WTC11 (cell line): ENCODE measurements at regions not wholly inside any gene's neighbourhood (a gene's known extent, or its start where the extent isn't known, plus 50 kb on each side); places are given as distances from the start of the nearest gene placed in this dataset.

ENCODE experiments used
- ATAC-seq: fragments of 200-7000 bp; cut with Tn5 transposase; 2 replicates; pipeline ENCODE4 v1.10.0; 2021; ENCODE audit warnings: mild to moderate bottlenecking, moderate library complexity
- CTCF ChIA-PET: fragments of 300-600 bp; sonication (Branson Sonifier 250); formaldehyde crosslinking; loops from one replicate; lab custom pipeline; 2021; ENCODE audit warnings: antibody characterized with exemption; lab: Charles Lee
- POLR2A ChIA-PET: fragments of 350-600 bp; sonication (Branson Sonifier 250); formaldehyde crosslinking; loops from one replicate; lab custom pipeline; 2021; ENCODE audit warnings: antibody characterized with exemption; lab: Charles Lee
- DNase-seq: peaks from one replicate; pipeline ENCODE4 v3.0.0; 2021; ENCODE audit warnings: low spot score
- H3K27ac Mint-ChIP-seq: 2 replicates; pipeline ENCODE4 v1.8.0; 2021; ENCODE audit warnings: mixed read lengths
- H3K27me3 Mint-ChIP-seq: 2 replicates; pipeline ENCODE4 v1.8.0; 2021; ENCODE audit warnings: low read depth, mild to moderate bottlenecking, moderate library complexity, mixed read lengths
- H3K36me3 Mint-ChIP-seq: 2 replicates; pipeline ENCODE4 v1.8.0; 2021; ENCODE audit warnings: mixed read lengths
- H3K4me1 Mint-ChIP-seq: 2 replicates; pipeline ENCODE4 v1.8.0; 2022; ENCODE audit warnings: mixed read lengths
- H3K4me3 Mint-ChIP-seq: 2 replicates; pipeline ENCODE4 v1.8.0; 2021; ENCODE audit warnings: mild to moderate bottlenecking, moderate library complexity, mixed read lengths
- H3K9me3 Mint-ChIP-seq: 2 replicates; pipeline ENCODE4 v1.8.0; 2021; ENCODE audit warnings: mixed read lengths
- ELF4 ChIP-seq: sonication (generic); formaldehyde crosslinking; IDR thresholded peaks from 2 replicates; pipeline ENCODE4 v1.8.1; 2022; ENCODE audit warnings: low read depth, mild to moderate bottlenecking, moderate library complexity, missing genetic modification reagents
- EMX1 ChIP-seq: fragments of 250-450 bp; sonication (Bioruptor Pico); IDR thresholded peaks from 2 replicates; pipeline ENCODE4 v1.8.0; 2021; ENCODE audit warnings: mild to moderate bottlenecking
- IRF2 ChIP-seq: sonication (generic); formaldehyde crosslinking; IDR thresholded peaks from 2 replicates; pipeline ENCODE4 v1.8.0; 2022; ENCODE audit warnings: low read depth, missing genetic modification reagents, borderline replicate concordance
- JUN ChIP-seq: sonication (generic); formaldehyde crosslinking; IDR thresholded peaks from 2 replicates; pipeline ENCODE4 v1.8.0; 2023; ENCODE audit warnings: mild to moderate bottlenecking, missing genetic modification reagents
- MXD4 ChIP-seq: fragments of 250-450 bp; sonication (Bioruptor Pico); IDR thresholded peaks from 2 replicates; pipeline ENCODE4 v1.8.0; 2021; ENCODE audit warnings: mild to moderate bottlenecking, moderate library complexity, borderline replicate concordance
- MYBL2 ChIP-seq: sonication (generic); formaldehyde crosslinking; IDR thresholded peaks from 2 replicates; pipeline ENCODE4 v1.8.1; 2023; ENCODE audit warnings: mild to moderate bottlenecking, moderate library complexity, missing genetic modification reagents
- NR3C1 ChIP-seq: sonication (generic); formaldehyde crosslinking; conservative IDR thresholded peaks from 2 replicates; pipeline ENCODE4 v1.8.1; 2023; ENCODE audit warnings: low read depth, mild to moderate bottlenecking, missing genetic modification reagents
- PRRX2 ChIP-seq: fragments of 250-450 bp; sonication (Bioruptor Pico); IDR thresholded peaks from 2 replicates; pipeline ENCODE4 v1.8.0; 2021; ENCODE audit warnings: mild to moderate bottlenecking
- SOX15 ChIP-seq: fragments of 250-450 bp; sonication (Bioruptor Pico); IDR thresholded peaks from 2 replicates; pipeline ENCODE4 v1.9.0; 2021; ENCODE audit warnings: mild to moderate bottlenecking
- SP1 ChIP-seq: sonication (generic); formaldehyde crosslinking; conservative IDR thresholded peaks from 2 replicates; pipeline ENCODE4 v1.8.1; 2022; ENCODE audit warnings: missing genetic modification reagents
- TCF7 ChIP-seq: sonication (generic); formaldehyde crosslinking; IDR thresholded peaks from 2 replicates; pipeline ENCODE4 v1.8.0; 2022; ENCODE audit warnings: mild to moderate bottlenecking, low read depth, missing genetic modification reagents, moderate library complexity
- ZNF121 ChIP-seq: sonication (generic); formaldehyde crosslinking; IDR thresholded peaks from 2 replicates; pipeline ENCODE4 v1.8.0; 2023; ENCODE audit warnings: missing genetic modification reagents
- ZNF219 ChIP-seq: sonication (generic); formaldehyde crosslinking; IDR thresholded peaks from 2 replicates; pipeline ENCODE4 v1.8.0; 2023; ENCODE audit warnings: missing genetic modification reagents, mild to moderate bottlenecking, borderline replicate concordance
- ZNF263 ChIP-seq: sonication (generic); formaldehyde crosslinking; IDR thresholded peaks from 2 replicates; pipeline ENCODE4 v1.8.1; 2022; ENCODE audit warnings: low read depth, mild to moderate bottlenecking, moderate library complexity, missing genetic modification reagents
- ZNF423 ChIP-seq: fragments of 250-450 bp; sonication (Bioruptor Pico); IDR thresholded peaks from 2 replicates; pipeline ENCODE4 v2.1.2; 2022; ENCODE audit warnings: mild to moderate bottlenecking, moderate library complexity
- TF ChIP-seq, protein P1 (sequence below): sonication (generic); formaldehyde crosslinking; IDR thresholded peaks from 2 replicates; pipeline ENCODE4 v1.8.1; 2023; ENCODE audit warnings: mild to moderate bottlenecking, missing genetic modification reagents, borderline replicate concordance
- TF ChIP-seq, protein P2 (sequence below): sonication (generic); formaldehyde crosslinking; IDR thresholded peaks from 2 replicates; pipeline ENCODE4 v1.8.1; 2022; ENCODE audit warnings: missing genetic modification reagents, borderline replicate concordance
- TF ChIP-seq, protein P3 (sequence below): fragments of 250-450 bp; sonication (Bioruptor Pico); IDR thresholded peaks from 2 replicates; pipeline ENCODE4 v1.9.0; 2021; ENCODE audit warnings: mild to moderate bottlenecking
- TF ChIP-seq, protein P4 (sequence below): sonication (generic); formaldehyde crosslinking; IDR thresholded peaks from 2 replicates; pipeline ENCODE4 v1.8.0; 2023; ENCODE audit warnings: missing genetic modification reagents
- TF ChIP-seq, protein P5 (sequence below): sonication (generic); formaldehyde crosslinking; IDR thresholded peaks from 2 replicates; pipeline ENCODE4 v1.8.1; 2022; ENCODE audit warnings: low read depth, mild to moderate bottlenecking, moderate library complexity, missing genetic modification reagents, borderline replicate concordance
- TF ChIP-seq, protein P6 (sequence below): sonication (generic); formaldehyde crosslinking; IDR thresholded peaks from 2 replicates; pipeline ENCODE4 v1.8.0; 2023; ENCODE audit warnings: mild to moderate bottlenecking, missing genetic modification reagents
- TF ChIP-seq, protein P7 (sequence below): sonication (generic); formaldehyde crosslinking; IDR thresholded peaks from 2 replicates; pipeline ENCODE4 v1.8.0; 2022; ENCODE audit warnings: mild to moderate bottlenecking, missing genetic modification reagents

DNA sequence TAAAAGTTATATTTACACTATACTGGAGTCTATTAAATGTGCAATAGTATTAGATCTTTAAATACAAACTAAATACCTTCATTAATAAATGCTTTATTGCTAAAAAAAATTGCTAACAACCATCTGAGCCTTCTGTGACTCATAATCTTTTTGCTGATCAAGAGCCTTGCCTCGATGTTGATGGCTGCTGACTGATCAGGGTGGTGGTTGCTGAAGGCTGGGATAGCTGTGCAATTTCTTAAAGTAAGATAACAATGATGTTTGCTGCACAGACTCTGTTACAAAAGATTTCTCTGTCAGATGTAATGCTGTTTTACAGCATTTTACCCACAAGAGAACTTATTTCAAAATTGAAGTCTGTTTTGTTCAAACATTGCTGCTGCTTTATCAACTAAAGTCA lies 421.4 kb upstream of the CYRIA start (continued):
- TF ChIP-seq EMX1 (CRISPR knock-in tag) (no peak), JUN (CRISPR knock-in tag) (no peak), ZNF121 (CRISPR knock-in tag) (no peak), SP1 (CRISPR knock-in tag) (no peak), MYBL2 (no peak), ELF4 (CRISPR knock-in tag) (no peak), NR3C1 (CRISPR knock-in tag) (no peak)
- TF ChIP-seq, protein P1, sequence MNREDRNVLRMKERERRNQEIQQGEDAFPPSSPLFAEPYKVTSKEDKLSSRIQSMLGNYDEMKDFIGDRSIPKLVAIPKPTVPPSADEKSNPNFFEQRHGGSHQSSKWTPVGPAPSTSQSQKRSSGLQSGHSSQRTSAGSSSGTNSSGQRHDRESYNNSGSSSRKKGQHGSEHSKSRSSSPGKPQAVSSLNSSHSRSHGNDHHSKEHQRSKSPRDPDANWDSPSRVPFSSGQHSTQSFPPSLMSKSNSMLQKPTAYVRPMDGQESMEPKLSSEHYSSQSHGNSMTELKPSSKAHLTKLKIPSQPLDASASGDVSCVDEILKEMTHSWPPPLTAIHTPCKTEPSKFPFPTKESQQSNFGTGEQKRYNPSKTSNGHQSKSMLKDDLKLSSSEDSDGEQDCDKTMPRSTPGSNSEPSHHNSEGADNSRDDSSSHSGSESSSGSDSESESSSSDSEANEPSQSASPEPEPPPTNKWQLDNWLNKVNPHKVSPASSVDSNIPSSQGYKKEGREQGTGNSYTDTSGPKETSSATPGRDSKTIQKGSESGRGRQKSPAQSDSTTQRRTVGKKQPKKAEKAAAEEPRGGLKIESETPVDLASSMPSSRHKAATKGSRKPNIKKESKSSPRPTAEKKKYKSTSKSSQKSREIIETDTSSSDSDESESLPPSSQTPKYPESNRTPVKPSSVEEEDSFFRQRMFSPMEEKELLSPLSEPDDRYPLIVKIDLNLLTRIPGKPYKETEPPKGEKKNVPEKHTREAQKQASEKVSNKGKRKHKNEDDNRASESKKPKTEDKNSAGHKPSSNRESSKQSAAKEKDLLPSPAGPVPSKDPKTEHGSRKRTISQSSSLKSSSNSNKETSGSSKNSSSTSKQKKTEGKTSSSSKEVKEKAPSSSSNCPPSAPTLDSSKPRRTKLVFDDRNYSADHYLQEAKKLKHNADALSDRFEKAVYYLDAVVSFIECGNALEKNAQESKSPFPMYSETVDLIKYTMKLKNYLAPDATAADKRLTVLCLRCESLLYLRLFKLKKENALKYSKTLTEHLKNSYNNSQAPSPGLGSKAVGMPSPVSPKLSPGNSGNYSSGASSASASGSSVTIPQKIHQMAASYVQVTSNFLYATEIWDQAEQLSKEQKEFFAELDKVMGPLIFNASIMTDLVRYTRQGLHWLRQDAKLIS (CRISPR knock-in tag): no peak
- TF ChIP-seq, all 79 proteins: peak for 0

DNA sequence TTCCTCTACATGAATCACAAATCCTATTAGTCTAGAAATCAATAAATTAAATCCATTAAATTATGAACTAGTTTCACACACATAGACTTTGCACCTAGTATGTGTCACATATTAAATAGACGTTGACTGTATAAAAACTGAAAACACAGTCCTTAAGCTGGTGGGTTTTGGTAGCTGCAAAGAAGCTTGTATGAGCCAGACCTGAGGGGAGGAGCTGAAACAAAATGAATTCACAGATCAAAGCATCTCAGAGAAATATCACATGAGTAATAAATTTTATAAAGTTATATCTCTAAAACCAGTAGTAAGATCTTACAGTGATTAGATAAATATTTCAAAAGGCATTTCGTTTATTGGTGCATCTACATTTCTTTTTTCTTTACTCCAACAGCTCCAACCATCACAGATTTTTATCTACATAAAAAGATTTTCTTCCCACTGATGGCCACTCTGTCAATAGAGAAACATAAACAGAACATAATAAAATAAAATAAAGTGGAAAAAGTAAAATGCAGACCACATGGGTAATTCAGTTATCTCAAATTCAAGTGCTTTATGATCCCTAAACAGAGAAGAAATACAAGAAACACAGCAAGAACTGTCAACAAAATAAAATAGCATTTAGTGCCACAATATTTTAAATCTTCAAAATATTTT lies 420.0 kb upstream of the CYRIA start:
- CTCF ChIA-PET: no interaction called here
- Mint-ChIP-seq H3K36me3 (no peaks in the 10 kb centered on the region; the same call in 1 of the 2 replicates), H3K27me3 (no peaks in the 10 kb centered on the region), H3K27ac (no peak overlapping the region), H3K9me3 (peaks cover 10% of the 10 kb centered on the region), H3K4me1 (peaks cover 9% of the 10 kb centered on the region), H3K4me3 (no peak overlapping the region)
- POLR2A ChIA-PET: no interaction called here
- DNase-seq (no peak), ATAC-seq (no peak)
- no peak for TF ChIP-seq SOX15 (CRISPR knock-in tag)
- no peak for TF ChIP-seq ZNF263
- no peak for TF ChIP-seq PRRX2 (CRISPR knock-in tag)
- TF ChIP-seq, protein P2, sequence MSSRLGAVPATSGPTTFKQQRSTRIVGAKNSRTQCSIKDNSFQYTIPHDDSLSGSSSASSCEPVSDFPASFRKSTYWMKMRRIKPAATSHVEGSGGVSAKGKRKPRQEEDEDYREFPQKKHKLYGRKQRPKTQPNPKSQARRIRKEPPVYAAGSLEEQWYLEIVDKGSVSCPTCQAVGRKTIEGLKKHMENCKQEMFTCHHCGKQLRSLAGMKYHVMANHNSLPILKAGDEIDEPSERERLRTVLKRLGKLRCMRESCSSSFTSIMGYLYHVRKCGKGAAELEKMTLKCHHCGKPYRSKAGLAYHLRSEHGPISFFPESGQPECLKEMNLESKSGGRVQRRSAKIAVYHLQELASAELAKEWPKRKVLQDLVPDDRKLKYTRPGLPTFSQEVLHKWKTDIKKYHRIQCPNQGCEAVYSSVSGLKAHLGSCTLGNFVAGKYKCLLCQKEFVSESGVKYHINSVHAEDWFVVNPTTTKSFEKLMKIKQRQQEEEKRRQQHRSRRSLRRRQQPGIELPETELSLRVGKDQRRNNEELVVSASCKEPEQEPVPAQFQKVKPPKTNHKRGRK (CRISPR knock-in tag): no peak
- no peak for TF ChIP-seq MXD4 (CRISPR knock-in tag)
- no peak for TF ChIP-seq ZNF219
- no peak for TF ChIP-seq TCF7 (CRISPR knock-in tag)
- TF ChIP-seq IRF2: no peak
- TF ChIP-seq, protein P3, sequence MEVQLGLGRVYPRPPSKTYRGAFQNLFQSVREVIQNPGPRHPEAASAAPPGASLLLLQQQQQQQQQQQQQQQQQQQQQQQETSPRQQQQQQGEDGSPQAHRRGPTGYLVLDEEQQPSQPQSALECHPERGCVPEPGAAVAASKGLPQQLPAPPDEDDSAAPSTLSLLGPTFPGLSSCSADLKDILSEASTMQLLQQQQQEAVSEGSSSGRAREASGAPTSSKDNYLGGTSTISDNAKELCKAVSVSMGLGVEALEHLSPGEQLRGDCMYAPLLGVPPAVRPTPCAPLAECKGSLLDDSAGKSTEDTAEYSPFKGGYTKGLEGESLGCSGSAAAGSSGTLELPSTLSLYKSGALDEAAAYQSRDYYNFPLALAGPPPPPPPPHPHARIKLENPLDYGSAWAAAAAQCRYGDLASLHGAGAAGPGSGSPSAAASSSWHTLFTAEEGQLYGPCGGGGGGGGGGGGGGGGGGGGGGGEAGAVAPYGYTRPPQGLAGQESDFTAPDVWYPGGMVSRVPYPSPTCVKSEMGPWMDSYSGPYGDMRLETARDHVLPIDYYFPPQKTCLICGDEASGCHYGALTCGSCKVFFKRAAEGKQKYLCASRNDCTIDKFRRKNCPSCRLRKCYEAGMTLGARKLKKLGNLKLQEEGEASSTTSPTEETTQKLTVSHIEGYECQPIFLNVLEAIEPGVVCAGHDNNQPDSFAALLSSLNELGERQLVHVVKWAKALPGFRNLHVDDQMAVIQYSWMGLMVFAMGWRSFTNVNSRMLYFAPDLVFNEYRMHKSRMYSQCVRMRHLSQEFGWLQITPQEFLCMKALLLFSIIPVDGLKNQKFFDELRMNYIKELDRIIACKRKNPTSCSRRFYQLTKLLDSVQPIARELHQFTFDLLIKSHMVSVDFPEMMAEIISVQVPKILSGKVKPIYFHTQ (CRISPR knock-in tag): no peak
- TF ChIP-seq, protein P4, sequence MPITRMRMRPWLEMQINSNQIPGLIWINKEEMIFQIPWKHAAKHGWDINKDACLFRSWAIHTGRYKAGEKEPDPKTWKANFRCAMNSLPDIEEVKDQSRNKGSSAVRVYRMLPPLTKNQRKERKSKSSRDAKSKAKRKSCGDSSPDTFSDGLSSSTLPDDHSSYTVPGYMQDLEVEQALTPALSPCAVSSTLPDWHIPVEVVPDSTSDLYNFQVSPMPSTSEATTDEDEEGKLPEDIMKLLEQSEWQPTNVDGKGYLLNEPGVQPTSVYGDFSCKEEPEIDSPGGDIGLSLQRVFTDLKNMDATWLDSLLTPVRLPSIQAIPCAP (CRISPR knock-in tag): no peak
- TF ChIP-seq, protein P5, sequence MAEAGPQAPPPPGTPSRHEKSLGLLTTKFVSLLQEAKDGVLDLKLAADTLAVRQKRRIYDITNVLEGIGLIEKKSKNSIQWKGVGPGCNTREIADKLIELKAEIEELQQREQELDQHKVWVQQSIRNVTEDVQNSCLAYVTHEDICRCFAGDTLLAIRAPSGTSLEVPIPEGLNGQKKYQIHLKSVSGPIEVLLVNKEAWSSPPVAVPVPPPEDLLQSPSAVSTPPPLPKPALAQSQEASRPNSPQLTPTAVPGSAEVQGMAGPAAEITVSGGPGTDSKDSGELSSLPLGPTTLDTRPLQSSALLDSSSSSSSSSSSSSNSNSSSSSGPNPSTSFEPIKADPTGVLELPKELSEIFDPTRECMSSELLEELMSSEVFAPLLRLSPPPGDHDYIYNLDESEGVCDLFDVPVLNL (CRISPR knock-in tag): no peak
- TF ChIP-seq, protein P6, sequence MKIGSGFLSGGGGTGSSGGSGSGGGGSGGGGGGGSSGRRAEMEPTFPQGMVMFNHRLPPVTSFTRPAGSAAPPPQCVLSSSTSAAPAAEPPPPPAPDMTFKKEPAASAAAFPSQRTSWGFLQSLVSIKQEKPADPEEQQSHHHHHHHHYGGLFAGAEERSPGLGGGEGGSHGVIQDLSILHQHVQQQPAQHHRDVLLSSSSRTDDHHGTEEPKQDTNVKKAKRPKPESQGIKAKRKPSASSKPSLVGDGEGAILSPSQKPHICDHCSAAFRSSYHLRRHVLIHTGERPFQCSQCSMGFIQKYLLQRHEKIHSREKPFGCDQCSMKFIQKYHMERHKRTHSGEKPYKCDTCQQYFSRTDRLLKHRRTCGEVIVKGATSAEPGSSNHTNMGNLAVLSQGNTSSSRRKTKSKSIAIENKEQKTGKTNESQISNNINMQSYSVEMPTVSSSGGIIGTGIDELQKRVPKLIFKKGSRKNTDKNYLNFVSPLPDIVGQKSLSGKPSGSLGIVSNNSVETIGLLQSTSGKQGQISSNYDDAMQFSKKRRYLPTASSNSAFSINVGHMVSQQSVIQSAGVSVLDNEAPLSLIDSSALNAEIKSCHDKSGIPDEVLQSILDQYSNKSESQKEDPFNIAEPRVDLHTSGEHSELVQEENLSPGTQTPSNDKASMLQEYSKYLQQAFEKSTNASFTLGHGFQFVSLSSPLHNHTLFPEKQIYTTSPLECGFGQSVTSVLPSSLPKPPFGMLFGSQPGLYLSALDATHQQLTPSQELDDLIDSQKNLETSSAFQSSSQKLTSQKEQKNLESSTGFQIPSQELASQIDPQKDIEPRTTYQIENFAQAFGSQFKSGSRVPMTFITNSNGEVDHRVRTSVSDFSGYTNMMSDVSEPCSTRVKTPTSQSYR (CRISPR knock-in tag): no peak
- TF ChIP-seq MYBL2: no peak
- TF ChIP-seq, protein P7, sequence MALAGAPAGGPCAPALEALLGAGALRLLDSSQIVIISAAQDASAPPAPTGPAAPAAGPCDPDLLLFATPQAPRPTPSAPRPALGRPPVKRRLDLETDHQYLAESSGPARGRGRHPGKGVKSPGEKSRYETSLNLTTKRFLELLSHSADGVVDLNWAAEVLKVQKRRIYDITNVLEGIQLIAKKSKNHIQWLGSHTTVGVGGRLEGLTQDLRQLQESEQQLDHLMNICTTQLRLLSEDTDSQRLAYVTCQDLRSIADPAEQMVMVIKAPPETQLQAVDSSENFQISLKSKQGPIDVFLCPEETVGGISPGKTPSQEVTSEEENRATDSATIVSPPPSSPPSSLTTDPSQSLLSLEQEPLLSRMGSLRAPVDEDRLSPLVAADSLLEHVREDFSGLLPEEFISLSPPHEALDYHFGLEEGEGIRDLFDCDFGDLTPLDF (CRISPR knock-in tag): no peak
- no peak for TF ChIP-seq ZNF423 (CRISPR knock-in tag)
